Kidney (tissue), 13 donors: ENCODE measurements at regions not wholly inside any gene's neighbourhood (a gene's known extent, or its start where the extent isn't known, plus 50 kb on each side); places are given as distances from the start of the nearest gene placed in this dataset.

Experiments used
- DNase-seq, 5 donors: peaks; one replicate each; pipeline ENCODE4 v3.0.0-alpha.2; 2013 to 2020
- FAIRE-seq: peaks from 2 replicates; lab custom pipeline; 2012; peaks lifted over from hg19 to GRCh38; lab: Jason Lieb, UNC
- H3K27ac ChIP-seq, 2 donors: one replicate each; pipeline ENCODE4 v1.7.0; 2013; ENCODE audit warnings: low read depth in 2 of 2, low read length in 2 of 2, inconsistent platforms in 1 of 2
- H3K27me3 ChIP-seq: one replicate; pipeline ENCODE4 v1.7.1; 2013; ENCODE audit warnings: low read length, inconsistent platforms; ENCODE audit not compliant: control insufficient read depth, insufficient read depth
- H3K36me3 ChIP-seq, 3 donors: one replicate each; pipeline versions ENCODE4 v1.7.0 to v1.7.1; 2013; ENCODE audit warnings: low read length in 3 of 3, control low read depth in 1 of 3, inconsistent platforms in 1 of 3; ENCODE audit not compliant: insufficient read depth in 3 of 3, control insufficient read depth in 2 of 3
- H3K4me1 ChIP-seq, 3 donors: one replicate each; pipeline versions ENCODE4 v1.7.0 to v1.7.1; 2013; ENCODE audit warnings: low read length in 3 of 3, inconsistent platforms in 1 of 3, low read depth in 1 of 3; ENCODE audit not compliant: control insufficient read depth in 2 of 3, insufficient read depth in 2 of 3
- H3K4me3 ChIP-seq, 3 donors: one replicate each; pipeline versions ENCODE4 v1.7.0 to v1.8.1; 2013; ENCODE audit warnings: low read length in 3 of 3, control low read depth in 1 of 3, inconsistent platforms in 1 of 3
- H3K9ac ChIP-seq, 3 donors: one replicate each; pipeline versions ENCODE4 v1.7.0 to v1.7.1; 2013; ENCODE audit warnings: low read length in 3 of 3, control low read depth in 1 of 3, inconsistent platforms in 1 of 3
- H3K9me3 ChIP-seq, 3 donors: one replicate each; pipeline versions ENCODE4 v1.7.0 to v1.7.1; 2013; ENCODE audit warnings: low read length in 3 of 3, control low read depth in 1 of 3, inconsistent platforms in 1 of 3; ENCODE audit not compliant: control insufficient read depth in 2 of 3, insufficient read depth in 1 of 3
- CTCF ChIP-seq: IDR thresholded peaks from 3 replicates; pipeline ENCODE4 v1.5.1; 2012; ENCODE audit warnings: mild to moderate bottlenecking, moderate library complexity, borderline replicate concordance; ENCODE audit not compliant: insufficient read depth; ENCODE audit errors: extremely low read depth
- intact Hi-C: fragments of 100-400 bp; cut with DNase I; formaldehyde crosslinking; loops from one replicate; pipeline ENCODE4 v1.11.1; 2022
- donor health status: control.
- donor health status: control.
- donor health status: control.
- donor health status: control.
- donor health status: control.
- donor health status: DM: yes; HTN: yes; CAD: no.
- donor health status: Normal renal cell carcinoma (clear cell type).

GRCh38 chr19:29045679-29046254 is 167.2 kb downstream of the UQCRFS1 start:
- Histone ChIP-seq H3K9ac (no peak overlapping the region), H3K27ac (no peak overlapping the region), H3K36me3 (no peaks in the 10 kb centered on the region), H3K4me3 (no peak overlapping the region), H3K27me3 (no peaks in the 10 kb centered on the region), H3K9me3 (no peaks in the 10 kb centered on the region), H3K4me1 (peaks cover 0 to 8% (median 0%) of the 10 kb centered on the region in 3 donors)
- intact Hi-C loops, result no loop called here
- FAIRE-seq (no peak), DNase-seq (peak in 2 of 5 donors; percentile 54 to 58)
- TF ChIP-seq CTCF, result no peak

- DNase-seq (no peak), FAIRE-seq (no peak)
- Histone ChIP-seq H3K27me3 (no peaks in the 10 kb centered on the region), H3K4me3 (no peak overlapping the region), H3K27ac (no peak overlapping the region), H3K9me3 (no peaks in the 10 kb centered on the region), H3K9ac (no peak overlapping the region), H3K36me3 (no peaks in the 10 kb centered on the region), H3K4me1 (peaks cover 0 to 6% (median 5%) of the 10 kb centered on the region in 3 donors)
- no peak for TF ChIP-seq CTCF
- intact Hi-C loops, result no loop called here
Observed at GRCh38 chr19:29044037-29044436, 168.9 kb downstream of the UQCRFS1 start.

- no peak for DNase-seq
Observed at GRCh38 chr19:29042450-29042849, 170.5 kb downstream of the UQCRFS1 start.

More at GRCh38 chr19:29042450-29042849, 170.5 kb downstream of the UQCRFS1 start:
- H3K27me3 ChIP-seq, result no peaks in the 10 kb centered on the region
- H3K9ac ChIP-seq, result no peak overlapping the region
- no peak overlapping the region for H3K4me3 ChIP-seq
- TF ChIP-seq CTCF, result no peak
- H3K4me1 ChIP-seq, result peaks cover 0 to 6% (median 0%) of the 10 kb centered on the region in 3 donors
- no peak for FAIRE-seq
- H3K36me3 ChIP-seq, result no peaks in the 10 kb centered on the region
- intact Hi-C loops, result no loop called here
- H3K27ac ChIP-seq, result no peak overlapping the region
- H3K9me3 ChIP-seq, result no peaks in the 10 kb centered on the region
